GM23338 (cell line): ENCODE measurements at regions not wholly inside any gene's neighbourhood (a gene's known extent, or its start where the extent isn't known, plus 50 kb on each side); places are given as distances from the start of the nearest gene placed in this dataset.

Source experiments
- ATAC-seq: fragments of 200-7000 bp; cut with Tn5 transposase; 3 replicates; pipeline ENCODE4 v1.9.1; 2020
- DNase-seq: peaks from one replicate; pipeline ENCODE4 v3.0.0-alpha.2; 2015; ENCODE audit warnings: low spot score
- H2AFZ ChIP-seq: fragments of 200-600 bp; sonication (generic); 2 replicates; pipeline ENCODE4 v1.8.0; 2016; ENCODE audit warnings: antibody characterized with exemption, mild to moderate bottlenecking, moderate library complexity
- H3F3A ChIP-seq: fragments of 200-600 bp; sonication (generic); replicated peaks from 2 replicates; pipeline ENCODE4 v1.8.0; 2017; ENCODE audit warnings: antibody characterized with exemption, mixed run types, low read depth
- H3K27ac ChIP-seq: fragments of 200-600 bp; sonication (generic); 2 replicates; pipeline ENCODE4 v1.6.1; 2016; ENCODE audit warnings: low read depth
- H3K27me3 ChIP-seq: fragments of 200-600 bp; sonication (generic); 2 replicates; pipeline ENCODE4 v1.8.0; 2016; ENCODE audit warnings: mild to moderate bottlenecking, mixed run types, moderate library complexity; ENCODE audit not compliant: insufficient read depth
- H3K36me3 ChIP-seq: fragments of 200-600 bp; sonication (generic); 2 replicates; pipeline ENCODE4 v1.8.0; 2016; ENCODE audit warnings: mild to moderate bottlenecking; ENCODE audit not compliant: insufficient read depth
- H3K4me1 ChIP-seq: fragments of 200-600 bp; sonication (generic); 2 replicates; pipeline ENCODE4 v1.8.0; 2016; ENCODE audit warnings: mild to moderate bottlenecking, moderate library complexity; ENCODE audit not compliant: insufficient read depth
- H3K4me2 ChIP-seq: fragments of 200-600 bp; sonication (generic); 2 replicates; pipeline ENCODE4 v1.7.1; 2017; ENCODE audit warnings: mixed run types
- H3K4me3 ChIP-seq: fragments of 200-600 bp; sonication (generic); 2 replicates; pipeline ENCODE4 v1.6.1; 2016; ENCODE audit warnings: mixed run types
- H3K79me2 ChIP-seq: fragments of 200-600 bp; sonication (generic); replicated peaks from 2 replicates; pipeline ENCODE4 v1.8.0; 2017; ENCODE audit warnings: mild to moderate bottlenecking; ENCODE audit not compliant: insufficient read depth
- H3K9me2 ChIP-seq: fragments of 200-600 bp; sonication (generic); 2 replicates; pipeline ENCODE4 v1.8.0; 2017; ENCODE audit not compliant: insufficient read depth
- H4K20me1 ChIP-seq: fragments of 200-600 bp; sonication (generic); replicated peaks from 2 replicates; pipeline ENCODE4 v1.8.0; 2017; ENCODE audit warnings: mild to moderate bottlenecking; ENCODE audit not compliant: insufficient read depth
- H3K27ac Mint-ChIP-seq: 2 replicates; pipeline ENCODE4 v1.8.0; 2020; ENCODE audit warnings: inconsistent platforms, mild to moderate bottlenecking, moderate library complexity, mixed read lengths
- H3K27me3 Mint-ChIP-seq: 3 replicates; pipeline ENCODE4 v1.8.0; 2022; ENCODE audit warnings: low read depth, mild to moderate bottlenecking, moderate library complexity, mixed read lengths, inconsistent platforms; ENCODE audit not compliant: insufficient read depth, poor library complexity
- H3K36me3 Mint-ChIP-seq: 3 replicates; pipeline ENCODE4 v1.8.0; 2021; ENCODE audit warnings: low read depth, mild to moderate bottlenecking, inconsistent platforms, moderate library complexity, mixed read lengths
- H3K4me1 Mint-ChIP-seq: 3 replicates; pipeline ENCODE4 v1.8.0; 2020; ENCODE audit warnings: mild to moderate bottlenecking, inconsistent platforms, mixed read lengths
- H3K4me3 Mint-ChIP-seq: 3 replicates; pipeline ENCODE4 v1.8.0; 2021; ENCODE audit warnings: moderate library complexity, mild to moderate bottlenecking, inconsistent platforms, mixed read lengths
- H3K9me3 Mint-ChIP-seq: 3 replicates; pipeline ENCODE4 v1.8.0; 2020; ENCODE audit warnings: moderate library complexity, mild to moderate bottlenecking, inconsistent platforms, mixed read lengths
- CREB1 ChIP-seq: fragments of 250-450 bp; sonication (Bioruptor Pico); IDR thresholded peaks from 2 replicates; pipeline ENCODE4 v1.5.0; 2020; ENCODE audit warnings: low read depth, mild to moderate bottlenecking, moderate library complexity
- CTCF ChIP-seq, 2 experiments: fragments of 200-600 bp in 1 of 2; sonication (generic) in 1 of 2; conservative IDR thresholded peaks; 2 replicates each; pipeline versions ENCODE4 v1.5.1 to v1.6.1; 2016 to 2017; ENCODE audit warnings: antibody characterized with exemption in 2 of 2, low read depth in 2 of 2, mild to moderate bottlenecking in 2 of 2, moderate library complexity in 1 of 2
- ETS1 ChIP-seq: IDR thresholded peaks from 2 replicates; pipeline ENCODE4 v1.6.1; 2016; ENCODE audit warnings: antibody characterized with exemption
- EZH2 ChIP-seq: fragments of 200-600 bp; sonication (generic); IDR thresholded peaks from one replicate; pipeline ENCODE4 v1.8.0; 2017; ENCODE audit warnings: antibody characterized with exemption, mild to moderate bottlenecking, low read depth; ENCODE audit not compliant: unreplicated experiment
- EZH2phosphoT487 ChIP-seq: fragments of 200-600 bp; sonication (generic); IDR thresholded peaks from one replicate; pipeline ENCODE4 v1.8.1; 2018; ENCODE audit warnings: antibody characterized with exemption; ENCODE audit not compliant: unreplicated experiment
- JUNB ChIP-seq: IDR thresholded peaks from one replicate; pipeline ENCODE4 v1.6.1; 2016; ENCODE audit warnings: antibody characterized with exemption; ENCODE audit not compliant: unreplicated experiment
- NANOG ChIP-seq: IDR thresholded peaks from 2 replicates; pipeline ENCODE4 v1.6.1; 2016; ENCODE audit warnings: antibody characterized with exemption, borderline replicate concordance
- POLR2AphosphoS5 ChIP-seq: IDR thresholded peaks from 2 replicates; pipeline ENCODE4 v1.6.1; 2016; ENCODE audit warnings: antibody characterized with exemption, low read depth
- REST ChIP-seq: IDR thresholded peaks from one replicate; pipeline ENCODE4 v1.6.1; 2018; ENCODE audit warnings: antibody characterized with exemption; ENCODE audit not compliant: unreplicated experiment
- STAT1 ChIP-seq: IDR thresholded peaks from one replicate; pipeline ENCODE4 v1.6.1; 2016; ENCODE audit warnings: antibody characterized with exemption; ENCODE audit not compliant: unreplicated experiment
- ZNF114 ChIP-seq: fragments of 250-450 bp; sonication (Bioruptor Pico); IDR thresholded peaks from 2 replicates; pipeline ENCODE4 v1.5.0; 2020; ENCODE audit warnings: mild to moderate bottlenecking, moderate library complexity
- ZNF331 ChIP-seq: fragments of 250-450 bp; sonication (Bioruptor Pico); IDR thresholded peaks from 2 replicates; pipeline ENCODE4 v1.5.0; 2020; ENCODE audit warnings: low read depth, mild to moderate bottlenecking, moderate library complexity
- ZNF462 ChIP-seq: fragments of 250-450 bp; sonication (Bioruptor Pico); IDR thresholded peaks from 2 replicates; pipeline ENCODE4 v1.5.0; 2020; ENCODE audit warnings: mild to moderate bottlenecking, moderate library complexity

GRCh38 chr6:168808232-168808631, 367.2 kb downstream of the SMOC2 start:
- Histone ChIP-seq H3F3A (no peaks in the 10 kb centered on the region), H3K36me3 (no peaks in the 10 kb centered on the region), H3K4me2 (no peak overlapping the region), H2AFZ (no peak overlapping the region), H3K79me2 (no peaks in the 10 kb centered on the region), H3K9me2 (no peaks in the 10 kb centered on the region), H3K27me3 (no peaks in the 10 kb centered on the region), H3K4me1 (no peaks in the 10 kb centered on the region), H4K20me1 (no peaks in the 10 kb centered on the region), H3K4me3 (no peak overlapping the region), H3K27ac (no peak overlapping the region)
- Mint-ChIP-seq H3K4me1 (no peaks in the 10 kb centered on the region; the same call in 1 of the 3 replicates), H3K27ac (no peak overlapping the region), H3K9me3 (no peaks in the 10 kb centered on the region), H3K27me3 (no peaks in the 10 kb centered on the region), H3K36me3 (no peaks in the 10 kb centered on the region), H3K4me3 (no peak overlapping the region)
- TF ChIP-seq ZNF331 (CRISPR knock-in tag): no peak
- TF ChIP-seq ZNF462: no peak
- TF ChIP-seq NANOG: no peak
- TF ChIP-seq EZH2phosphoT487: no peak
- TF ChIP-seq STAT1: no peak
- no peak for TF ChIP-seq POLR2AphosphoS5
- TF ChIP-seq CTCF (conservative IDR thresholded peaks at IDR 0.05; ENCODE audit: low read depth in 2 of 2): no peak
- no peak for TF ChIP-seq EZH2
- no peak for TF ChIP-seq REST
- no peak for TF ChIP-seq JUNB
- no peak for TF ChIP-seq CREB1 (CRISPR knock-in tag)
- TF ChIP-seq ZNF114 (CRISPR knock-in tag): no peak
- TF ChIP-seq ETS1: no peak
- DNase-seq (no peak), ATAC-seq (no peak)
